Ishikawa (cell line): ENCODE measurements at regions not wholly inside any gene's neighbourhood (a gene's known extent, or its start where the extent isn't known, plus 50 kb on each side); places are given as distances from the start of the nearest gene placed in this dataset.

Experiments
- CEBPB ChIP-seq: IDR thresholded peaks from 2 replicates; pipeline ENCODE4 v1.6.1; 2012
- CREB1 ChIP-seq: IDR thresholded peaks from 2 replicates; pipeline ENCODE4 v1.6.1; 2012; ENCODE audit warnings: low read depth
- EGR1 ChIP-seq: IDR thresholded peaks from 2 replicates; pipeline ENCODE4 v1.6.1; 2012
- EP300 ChIP-seq: IDR thresholded peaks from 2 replicates; pipeline ENCODE4 v1.6.1; 2012; ENCODE audit warnings: borderline replicate concordance
- FOXM1 ChIP-seq: IDR thresholded peaks from 2 replicates; pipeline ENCODE4 v1.6.1; 2012; ENCODE audit warnings: low read depth, borderline replicate concordance
- RAD21 ChIP-seq: IDR thresholded peaks from 2 replicates; pipeline ENCODE4 v1.6.1; 2012; ENCODE audit warnings: low read depth
- TAF1 ChIP-seq: IDR thresholded peaks from 2 replicates; pipeline ENCODE4 v1.6.1; 2012; ENCODE audit warnings: low read depth, mild to moderate bottlenecking
- TCF12 ChIP-seq: IDR thresholded peaks from 2 replicates; pipeline ENCODE4 v1.6.1; 2012; ENCODE audit warnings: low read depth
- YY1 ChIP-seq: IDR thresholded peaks from 2 replicates; pipeline ENCODE4 v1.6.1; 2012; ENCODE audit warnings: low read depth
- ZBTB7A ChIP-seq: IDR thresholded peaks from 2 replicates; pipeline ENCODE4 v1.6.1; 2012; ENCODE audit warnings: low read depth
- TF ChIP-seq, protein P1 (sequence below): IDR thresholded peaks from 2 replicates; pipeline ENCODE4 v1.6.1; 2012
- TF ChIP-seq, protein P2 (sequence below): IDR thresholded peaks from 2 replicates; pipeline ENCODE4 v1.6.1; 2012

DNA sequence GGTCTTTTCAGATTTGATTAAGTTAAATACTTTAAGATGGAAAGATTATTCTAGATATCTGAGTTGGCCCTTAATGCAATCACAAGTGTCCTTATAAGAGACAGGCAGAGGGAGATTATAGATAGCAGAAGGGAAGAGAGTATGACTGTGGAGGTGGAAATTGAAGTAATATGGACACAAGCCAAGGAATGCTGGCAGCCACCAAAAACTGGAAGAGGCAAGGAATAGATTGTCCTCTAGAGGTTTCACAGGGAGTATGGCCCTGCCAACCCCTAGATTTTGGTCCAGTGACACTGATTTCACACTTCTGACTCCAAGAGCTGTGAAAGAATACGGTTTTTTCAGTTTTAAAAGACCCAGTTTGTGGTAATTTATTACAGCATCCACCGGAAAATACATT is 1498.7 kb upstream of the CADM2 start:
- TF ChIP-seq CEBPB = no peak
- TF ChIP-seq, protein P1, sequence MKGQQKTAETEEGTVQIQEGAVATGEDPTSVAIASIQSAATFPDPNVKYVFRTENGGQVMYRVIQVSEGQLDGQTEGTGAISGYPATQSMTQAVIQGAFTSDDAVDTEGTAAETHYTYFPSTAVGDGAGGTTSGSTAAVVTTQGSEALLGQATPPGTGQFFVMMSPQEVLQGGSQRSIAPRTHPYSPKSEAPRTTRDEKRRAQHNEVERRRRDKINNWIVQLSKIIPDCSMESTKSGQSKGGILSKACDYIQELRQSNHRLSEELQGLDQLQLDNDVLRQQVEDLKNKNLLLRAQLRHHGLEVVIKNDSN = no peak
- TF ChIP-seq TAF1 = no peak
- TF ChIP-seq YY1 = no peak
- TF ChIP-seq RAD21 = no peak
- no peak for TF ChIP-seq TCF12
- no peak for TF ChIP-seq EP300
- TF ChIP-seq FOXM1 = no peak
- TF ChIP-seq CREB1 = no peak
- TF ChIP-seq EGR1 = no peak
- TF ChIP-seq ZBTB7A = no peak
- TF ChIP-seq, protein P2, sequence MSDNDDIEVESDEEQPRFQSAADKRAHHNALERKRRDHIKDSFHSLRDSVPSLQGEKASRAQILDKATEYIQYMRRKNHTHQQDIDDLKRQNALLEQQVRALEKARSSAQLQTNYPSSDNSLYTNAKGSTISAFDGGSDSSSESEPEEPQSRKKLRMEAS = no peak
